ENCODE measurements at regions not wholly inside any gene's neighbourhood (a gene's known extent, or its start where the extent isn't known, plus 50 kb on each side); places are given as distances from the start of the nearest gene placed in this dataset.

DNA sequence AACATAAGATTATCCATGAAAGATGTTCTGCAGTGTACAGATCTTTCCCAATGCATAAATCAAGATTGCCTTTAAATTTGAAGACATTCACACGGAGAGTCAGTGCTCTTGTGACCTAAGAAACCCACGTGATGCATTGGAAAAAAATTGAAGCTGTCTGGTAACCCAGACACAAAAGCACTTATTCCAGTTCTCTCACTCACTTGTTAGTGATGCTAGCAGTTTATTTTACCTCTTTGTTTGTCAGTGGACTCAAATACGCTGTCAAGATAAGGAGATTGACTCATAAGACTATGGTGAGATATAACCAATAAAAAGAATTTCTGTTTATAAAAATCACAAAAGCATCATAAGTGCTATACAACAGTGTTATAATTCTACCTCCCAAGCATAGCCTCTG, 245.8 kb upstream of the SMIM31 start:
- DNase-seq (ENCODE audit: low read depth), result no peak

DNA sequence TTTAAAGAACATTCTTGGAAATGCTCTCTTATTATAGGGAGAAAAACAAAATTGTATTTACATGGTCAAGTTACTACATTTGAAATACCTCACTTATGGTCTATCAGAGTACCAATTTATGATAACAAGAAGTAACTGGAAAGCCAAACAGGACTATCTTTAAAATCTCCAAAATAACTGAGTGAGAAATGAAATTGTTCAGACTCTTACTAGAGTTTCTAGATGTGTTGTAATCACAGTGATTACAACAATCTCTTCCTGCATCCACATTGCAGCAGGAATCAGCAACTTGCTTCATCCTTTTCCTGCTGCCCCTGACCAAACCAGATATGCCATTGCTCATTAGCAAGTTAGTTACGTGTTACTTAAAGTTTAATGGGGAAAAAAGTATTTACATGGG, 245.2 kb upstream of the SMIM31 start:
- no peak for DNase-seq (ENCODE audit: low read depth)

DNA sequence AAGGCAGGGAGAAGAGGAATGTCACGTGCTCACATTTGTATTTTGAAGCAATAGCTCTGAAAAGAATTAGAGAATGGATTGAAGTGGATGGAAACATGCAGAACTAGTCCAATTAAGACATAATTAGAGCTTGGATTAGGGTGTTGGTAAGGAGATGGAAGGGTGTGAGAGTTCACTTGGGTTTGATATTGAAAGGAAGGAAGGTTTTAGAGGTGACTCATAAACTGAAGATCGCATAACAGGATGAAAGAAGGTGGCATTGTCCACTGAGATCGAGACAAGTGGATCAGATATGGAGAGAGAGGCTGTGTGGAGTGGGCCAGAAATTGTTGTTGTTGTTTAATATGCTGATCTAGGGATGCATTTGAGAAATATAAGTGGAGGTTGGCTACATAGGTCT, 244.0 kb upstream of the SMIM31 start:
- DNase-seq (ENCODE audit: low read depth), result no peak

- DNase-seq (ENCODE audit: low read depth), result no peak
Measured at GRCh38 chr4:164512124-164512523, 241.8 kb upstream of the SMIM31 start.

GRCh38 chr4:164514765-164515164, 239.2 kb upstream of the SMIM31 start:
- DNase-seq (ENCODE audit: low read depth), result no peak

- no peak for DNase-seq (ENCODE audit: low read depth)
Measured at GRCh38 chr4:164524789-164525188, 229.1 kb upstream of the SMIM31 start.

DNA sequence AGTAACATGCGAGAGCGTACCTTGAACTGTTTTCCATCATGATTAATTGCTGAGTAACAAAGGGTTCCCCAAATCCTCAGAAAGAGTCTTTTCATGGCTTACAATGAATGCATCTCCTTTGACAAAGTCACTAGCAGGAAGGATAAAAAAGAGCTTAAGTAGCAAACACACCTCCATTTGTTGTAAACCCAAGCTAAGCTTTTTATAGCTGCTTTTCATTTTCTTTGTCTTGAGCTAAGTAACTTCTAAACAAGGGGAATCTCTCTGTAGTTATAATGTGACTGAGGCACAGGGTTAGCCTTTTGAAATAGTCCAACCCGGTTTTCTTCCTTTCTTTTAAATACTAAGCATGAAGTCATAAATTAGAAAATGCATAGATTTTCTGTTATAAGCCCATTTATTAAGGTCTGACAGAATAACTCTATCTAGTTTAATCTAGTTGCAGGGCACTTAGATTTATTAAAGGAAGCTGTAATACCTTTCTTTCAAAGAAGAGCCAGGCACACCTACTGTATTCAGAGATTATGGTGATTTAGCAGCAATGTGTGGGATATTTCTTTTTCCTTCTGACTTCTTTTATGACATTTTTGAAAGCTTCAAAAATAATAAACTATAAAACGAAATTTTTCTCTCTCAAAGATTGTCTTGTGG, 226.9 kb upstream of the SMIM31 start:
- DNase-seq (ENCODE audit: low read depth), result no peak

- DNase-seq (ENCODE audit: low read depth), result no peak
Measured at GRCh38 chr4:164529058-164529457, 224.9 kb upstream of the SMIM31 start.

- DNase-seq (ENCODE audit: low read depth), result no peak
Measured at GRCh38 chr4:164529486-164529885, 224.4 kb upstream of the SMIM31 start.

DNA sequence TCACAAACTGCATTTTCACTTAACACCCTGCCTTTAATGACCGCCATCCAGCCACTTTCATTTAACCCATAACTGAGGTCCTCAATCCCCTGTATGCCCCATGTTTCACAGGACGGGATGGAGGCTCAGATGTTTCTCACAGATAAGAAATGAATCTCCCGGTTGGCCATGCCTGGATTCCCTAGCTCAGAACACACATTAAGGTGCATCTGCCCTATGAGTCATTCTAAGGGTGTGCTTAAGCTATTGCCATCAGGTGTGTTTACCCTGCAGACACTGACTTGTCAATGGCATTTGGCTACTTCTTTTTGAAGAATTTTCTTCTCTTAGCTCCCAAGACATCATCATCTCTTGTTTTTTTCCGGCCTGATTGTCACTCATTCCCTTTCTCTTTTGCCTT, 222.6 kb upstream of the SMIM31 start:
- DNase-seq (ENCODE audit: low read depth), result no peak

- DNase-seq (ENCODE audit: low read depth), result no peak
Measured at GRCh38 chr4:164536814-164537213, 217.1 kb upstream of the SMIM31 start.

GRCh38 chr4:164538097-164538496, 215.8 kb upstream of the SMIM31 start:
- no peak for DNase-seq (ENCODE audit: low read depth)

DNA sequence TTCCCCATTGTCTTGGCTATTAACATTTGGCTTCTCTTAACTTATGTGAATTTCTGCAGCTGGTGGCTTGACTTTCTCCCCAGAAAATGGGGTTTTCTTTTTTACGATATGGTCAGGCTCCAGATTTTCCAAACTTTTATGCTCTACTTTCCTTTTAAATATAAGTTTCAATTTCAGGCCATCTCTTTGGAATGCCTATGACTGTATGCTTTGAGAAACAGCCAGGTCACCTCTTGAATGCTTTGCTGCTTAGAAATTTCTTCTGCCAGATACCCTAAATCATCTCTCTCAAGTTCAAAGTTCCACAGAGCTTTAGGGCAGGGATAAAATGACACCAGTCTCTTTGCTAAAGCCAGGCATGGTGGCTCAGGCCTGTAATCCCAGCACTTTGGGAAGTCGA, 212.9 kb upstream of the SMIM31 start:
- DNase-seq (ENCODE audit: low read depth), result no peak

DNA sequence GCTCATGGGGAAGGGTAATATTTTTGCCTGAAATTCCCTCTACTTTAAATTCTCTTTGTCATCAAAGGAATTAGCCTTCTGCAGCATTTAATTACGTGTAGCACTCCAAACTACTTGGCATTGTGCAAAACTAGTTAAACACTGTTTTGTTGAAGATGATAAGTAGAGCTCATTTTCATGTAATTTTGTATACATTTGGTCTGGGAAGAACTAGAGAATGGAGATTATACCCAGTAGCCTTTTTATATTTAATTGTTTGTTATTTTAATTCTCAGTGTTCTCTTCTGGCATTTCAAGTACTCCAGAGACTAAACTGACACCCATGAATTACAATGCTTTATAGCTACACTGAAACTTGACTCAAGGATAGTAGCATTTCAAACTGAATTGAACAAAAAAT, 211.5 kb upstream of the SMIM31 start:
- no peak for DNase-seq (ENCODE audit: low read depth)

DNA sequence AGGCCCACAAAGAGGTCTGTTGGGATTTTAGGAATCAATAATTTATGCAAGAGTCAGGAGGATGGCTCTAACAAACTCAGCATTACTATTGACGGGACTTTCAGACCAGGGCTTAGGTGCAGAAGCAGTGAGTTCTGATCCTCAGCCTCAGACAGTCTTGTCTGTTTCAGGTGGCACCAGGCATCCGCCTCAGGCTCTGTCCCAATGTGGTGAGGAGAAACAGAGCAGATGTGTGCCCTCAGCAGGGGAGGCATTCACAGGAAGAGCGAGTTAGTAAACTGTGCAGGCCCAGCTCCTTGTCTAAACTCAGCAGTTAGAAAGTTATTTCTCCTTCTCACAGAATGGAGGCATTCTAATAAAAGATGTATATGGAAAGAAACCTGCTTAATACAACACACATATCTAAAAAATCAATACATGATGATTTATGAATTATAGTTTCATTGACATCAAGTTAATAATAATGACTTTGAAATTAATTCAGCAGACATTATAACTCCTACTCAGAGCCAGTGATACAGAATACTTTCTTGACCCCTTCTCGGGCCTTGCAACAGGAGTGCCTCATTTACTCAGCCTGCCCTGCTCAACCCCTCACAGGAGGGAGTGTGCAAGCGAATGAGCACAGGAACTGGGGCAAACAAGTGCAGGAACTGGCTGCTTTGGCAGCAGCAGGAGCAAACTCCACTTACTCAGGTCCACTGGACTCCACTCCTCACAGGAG, 202.8 kb upstream of the SMIM31 start:
- no peak for DNase-seq (ENCODE audit: low read depth)

- no peak for DNase-seq (ENCODE audit: low read depth)
Measured at GRCh38 chr4:164551713-164552040, 202.3 kb upstream of the SMIM31 start.

GRCh38 chr4:164571593-164572390, 182.1 kb upstream of the SMIM31 start:
- no peak for DNase-seq (ENCODE audit: low read depth)

DNA sequence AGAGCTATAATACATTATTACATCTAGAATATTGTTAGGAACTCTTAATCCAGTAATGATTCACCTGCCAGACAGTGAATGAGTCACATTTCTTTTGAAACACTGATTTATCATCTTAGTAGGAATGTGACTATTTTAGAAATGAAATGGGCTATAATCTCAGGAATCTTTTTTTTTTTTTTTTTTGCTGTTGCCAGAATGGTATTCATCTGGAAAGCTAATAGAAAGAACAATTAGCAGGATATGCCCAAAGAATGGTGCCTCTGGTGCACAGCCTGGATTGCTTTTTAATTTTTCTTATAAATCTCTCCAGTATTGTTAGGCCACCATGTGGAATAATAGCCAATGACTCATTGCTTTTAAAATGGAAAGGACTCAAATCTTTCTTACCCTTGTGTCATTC, 181.1 kb upstream of the SMIM31 start:
- DNase-seq (ENCODE audit: low read depth), result no peak

DNA sequence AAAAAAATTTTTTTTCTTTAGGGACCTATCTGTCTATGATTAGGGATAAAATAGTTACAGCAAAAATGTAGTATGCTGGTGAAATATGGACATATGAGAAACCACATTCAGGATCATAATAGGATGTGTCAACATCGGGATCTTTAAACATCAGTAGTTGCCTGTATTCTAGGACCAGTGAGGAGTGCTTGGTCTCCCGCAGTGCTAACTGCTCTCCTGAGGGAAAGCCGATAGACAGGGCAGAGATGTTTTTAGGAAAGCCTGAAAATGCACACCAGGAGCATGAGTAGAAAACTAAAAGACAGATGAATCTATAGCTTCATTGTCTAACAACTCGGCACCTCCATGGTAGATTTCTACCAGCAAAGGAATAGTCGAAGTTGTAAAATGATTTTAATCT, 178.1 kb upstream of the SMIM31 start:
- no peak for DNase-seq (ENCODE audit: low read depth)

- DNase-seq (ENCODE audit: low read depth), result no peak
Measured at GRCh38 chr4:164579270-164579942, 174.5 kb upstream of the SMIM31 start.

DNA sequence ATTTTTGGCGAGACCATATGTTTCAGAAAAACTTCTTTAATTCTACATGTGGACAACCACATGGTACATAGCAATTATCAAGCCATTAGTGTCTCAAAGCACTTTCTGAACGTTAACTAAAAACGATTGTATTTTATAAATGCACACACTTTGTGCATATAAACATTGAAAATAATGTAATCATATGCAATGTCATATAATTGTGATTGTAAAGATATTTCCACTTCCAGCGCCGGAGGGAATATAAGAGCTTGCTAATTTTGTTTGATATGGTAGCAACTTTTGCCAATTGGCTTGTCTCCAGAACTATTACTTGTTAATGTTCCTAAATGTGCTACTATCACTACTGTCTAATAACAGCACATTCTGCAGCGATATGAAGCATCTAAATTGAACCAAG, 162.3 kb upstream of the SMIM31 start:
- DNase-seq (ENCODE audit: low read depth), result no peak

DNA sequence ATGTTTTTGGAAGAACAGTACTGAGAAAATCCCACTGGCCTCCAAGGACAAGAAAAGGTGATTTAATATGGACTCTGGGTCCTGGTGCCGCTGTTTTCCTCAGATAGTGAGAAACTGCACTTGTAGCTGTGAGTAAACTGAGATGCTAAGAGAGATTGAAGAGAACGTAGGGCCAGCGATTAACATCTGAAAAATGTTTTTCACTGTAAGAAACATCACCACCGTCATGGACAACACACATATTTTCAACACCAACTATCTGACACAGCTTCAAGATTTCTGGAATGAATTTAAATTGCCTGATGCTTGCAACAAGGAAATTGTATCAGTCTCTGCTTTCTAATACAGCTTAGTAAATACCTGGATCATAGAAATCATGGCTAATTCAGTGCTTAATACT, 158.2 kb upstream of the SMIM31 start:
- DNase-seq (ENCODE audit: low read depth), result no peak

All from activated T-cell treated with anti-CD3 and anti-CD28 coated beads for 24 hours (primary cell).